Eye (tissue), 1 donor: ENCODE measurements at regions not wholly inside any gene's neighbourhood (a gene's known extent, or its start where the extent isn't known, plus 50 kb on each side); places are given as distances from the start of the nearest gene placed in this dataset.

Experiments
- DNase-seq: peaks from one replicate; pipeline ENCODE4 v3.0.0-alpha.2; 2015

DNA sequence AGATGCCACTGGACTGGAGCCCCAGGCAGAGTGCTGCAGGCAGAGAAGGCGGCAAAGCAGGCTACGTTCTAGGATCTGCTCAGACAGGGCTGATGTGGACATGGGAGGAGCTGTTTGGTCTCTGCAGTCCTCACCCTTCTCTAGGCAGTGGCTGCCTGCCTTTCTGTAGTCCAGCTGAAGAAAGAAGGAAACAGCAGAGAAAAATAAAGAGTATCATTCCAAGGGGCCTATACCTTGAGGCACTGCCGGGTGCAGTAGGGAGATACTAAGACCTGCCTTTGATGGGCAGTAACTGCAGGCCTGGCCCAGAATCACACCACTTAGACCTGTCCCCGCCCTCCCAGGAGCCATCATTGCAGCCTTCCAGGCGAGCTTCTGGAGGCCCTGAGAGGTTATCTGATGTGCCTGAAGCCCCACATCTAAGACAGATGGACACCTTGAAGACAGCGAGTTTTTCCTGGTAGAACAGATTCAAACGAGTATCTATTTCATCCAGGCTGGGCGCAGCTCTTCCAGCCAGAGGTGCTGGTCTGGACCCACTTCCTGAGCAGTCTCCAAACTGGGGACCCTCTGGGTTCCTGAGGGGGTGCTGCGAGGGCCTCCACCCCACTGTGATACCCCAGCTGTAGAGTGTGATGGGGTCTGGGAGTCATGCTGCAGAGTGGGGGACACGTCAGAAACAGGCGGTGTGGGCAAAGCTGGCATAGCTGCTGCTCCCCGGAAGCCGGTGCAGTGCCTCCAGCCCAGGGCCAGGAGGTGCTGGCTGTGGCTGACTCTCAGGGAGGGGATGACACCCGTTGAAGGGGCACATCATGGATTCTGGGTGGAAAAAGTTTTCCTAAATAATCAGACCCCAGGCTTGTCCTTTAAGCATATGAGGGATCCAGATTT, 87.3 kb upstream of the OTOS start:
- DNase-seq = no peak

DNA sequence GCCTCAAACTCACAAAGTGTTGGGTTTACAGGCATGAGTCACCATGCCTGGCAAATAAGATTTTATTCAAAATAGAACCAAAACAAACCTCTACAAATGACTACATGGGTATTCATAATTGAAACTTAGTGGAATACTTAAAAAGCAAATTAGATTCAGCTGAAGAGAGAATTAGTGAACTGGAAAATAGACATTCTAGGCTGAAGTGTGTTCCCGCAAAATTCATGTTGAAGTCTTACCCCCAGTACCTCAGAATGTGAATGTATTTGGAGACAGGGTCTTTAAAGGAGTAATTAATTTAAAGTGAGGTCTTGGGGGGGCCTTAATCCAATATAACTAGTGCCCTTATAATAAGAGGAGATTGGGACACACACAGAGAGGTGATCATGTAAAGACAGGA, 88.5 kb upstream of the OTOS start:
- no peak for DNase-seq

DNA sequence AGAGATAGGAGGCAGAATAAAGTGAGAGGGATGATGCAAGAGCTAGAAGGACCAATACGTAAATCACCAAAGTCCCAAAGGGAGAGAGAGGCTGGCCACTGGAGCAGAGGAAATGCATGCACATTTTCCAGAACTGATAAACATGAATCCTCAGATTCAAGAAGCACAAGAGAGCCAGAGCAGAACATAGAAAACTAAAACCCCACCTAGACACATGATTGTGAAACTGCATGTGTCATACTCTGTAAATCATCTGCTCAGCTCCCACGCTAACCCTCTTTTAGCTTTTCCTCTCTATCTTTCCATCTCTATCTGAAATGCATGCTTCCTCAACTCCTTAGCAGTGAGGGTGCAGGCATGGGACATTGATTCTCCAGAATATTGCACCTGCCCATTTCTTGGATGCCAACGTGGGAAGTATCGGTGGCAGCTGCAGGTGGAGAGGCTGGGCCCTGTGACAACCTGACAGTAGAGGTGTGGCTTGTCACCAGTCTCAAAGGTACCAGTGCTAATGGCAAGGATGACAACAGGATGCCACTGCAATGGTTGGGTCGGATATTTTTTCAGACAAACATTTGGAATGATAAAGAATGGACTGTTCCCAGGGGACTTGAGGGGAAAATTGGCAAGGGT, 89.3 kb upstream of the OTOS start:
- no peak for DNase-seq

DNA sequence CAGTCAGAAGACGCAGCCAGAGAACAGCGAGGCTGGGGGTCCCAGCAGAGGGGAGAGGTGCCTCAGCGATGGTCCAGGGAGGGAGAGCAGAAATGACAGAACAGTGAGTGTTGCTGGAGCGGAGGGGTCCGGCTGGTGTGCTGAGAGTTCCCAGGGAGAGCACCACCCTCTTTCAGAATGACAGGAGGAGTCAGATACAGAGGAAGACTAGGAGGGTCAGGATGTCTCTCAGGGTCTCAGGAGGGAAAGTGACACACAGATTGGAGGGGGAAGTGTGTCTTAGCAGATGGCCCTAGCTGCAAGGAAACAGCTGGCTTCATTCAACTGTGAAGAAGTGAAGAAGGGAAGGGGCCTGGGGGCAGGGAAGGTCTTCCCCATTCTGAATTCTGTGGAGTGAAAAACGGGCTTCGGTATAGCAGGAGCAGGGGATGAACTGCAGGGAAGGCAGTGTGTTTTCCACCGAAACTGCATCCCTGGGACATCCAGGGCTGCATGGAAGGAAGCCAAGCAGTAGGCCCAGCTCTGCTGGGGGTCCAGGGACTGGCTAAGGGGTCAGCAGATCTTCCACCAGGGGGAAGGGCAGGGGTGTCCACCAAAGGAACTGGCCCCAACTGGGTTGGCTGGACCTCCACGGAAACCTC, 90.0 kb upstream of the OTOS start:
- no peak for DNase-seq

DNA sequence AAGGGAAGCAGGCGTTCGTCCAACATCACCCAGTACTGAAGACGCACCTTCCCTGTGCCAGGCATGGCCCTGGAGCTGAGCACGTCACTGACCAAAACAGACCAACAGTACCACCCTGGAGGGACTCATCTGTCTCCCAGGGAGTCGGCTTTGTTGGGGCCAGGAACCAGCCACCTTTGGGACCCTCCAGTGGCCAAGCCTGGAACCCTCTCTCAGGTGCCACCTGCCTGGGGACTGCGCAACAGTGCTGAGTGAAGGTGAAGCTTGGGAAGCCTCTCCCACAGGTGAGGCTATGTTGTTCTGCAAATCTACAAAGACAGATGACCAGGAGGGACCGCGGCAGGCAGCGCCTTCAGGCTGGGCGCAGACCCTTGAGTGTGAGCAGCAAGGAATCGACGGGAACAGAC, 91.4 kb upstream of the OTOS start:
- no peak for DNase-seq

DNA sequence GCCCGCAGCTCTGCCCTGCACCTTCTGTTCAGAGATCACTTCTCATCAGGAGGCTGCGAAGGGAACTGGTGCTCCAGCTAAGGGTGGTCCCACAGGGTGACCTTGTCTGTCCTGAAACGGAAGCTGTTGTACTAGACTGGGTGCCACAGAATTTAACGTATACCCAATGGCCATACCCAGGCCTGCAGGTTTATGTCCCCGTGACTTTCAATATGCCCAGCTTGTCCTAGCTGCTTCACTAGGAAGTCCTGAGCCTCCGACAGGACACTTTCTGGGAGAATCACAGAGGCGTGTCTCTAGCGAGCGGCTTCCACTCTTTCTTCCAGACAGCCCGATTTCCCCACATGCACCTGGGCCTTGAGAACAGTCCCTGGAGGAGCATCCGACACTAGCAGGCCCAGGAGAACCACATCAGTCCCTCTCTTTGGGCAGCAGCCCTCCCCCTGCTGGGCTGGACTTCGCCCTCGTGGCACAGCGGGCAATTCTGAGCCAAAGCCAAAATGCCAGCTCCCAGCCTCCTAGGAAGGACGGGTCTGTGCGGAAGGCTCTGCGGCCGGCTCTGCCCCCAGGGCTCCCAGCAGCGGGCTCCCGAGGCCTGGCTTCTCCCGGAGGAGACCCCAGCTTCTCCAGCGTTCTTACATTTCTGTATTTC, 91.9 kb upstream of the OTOS start:
- no peak for DNase-seq

DNA sequence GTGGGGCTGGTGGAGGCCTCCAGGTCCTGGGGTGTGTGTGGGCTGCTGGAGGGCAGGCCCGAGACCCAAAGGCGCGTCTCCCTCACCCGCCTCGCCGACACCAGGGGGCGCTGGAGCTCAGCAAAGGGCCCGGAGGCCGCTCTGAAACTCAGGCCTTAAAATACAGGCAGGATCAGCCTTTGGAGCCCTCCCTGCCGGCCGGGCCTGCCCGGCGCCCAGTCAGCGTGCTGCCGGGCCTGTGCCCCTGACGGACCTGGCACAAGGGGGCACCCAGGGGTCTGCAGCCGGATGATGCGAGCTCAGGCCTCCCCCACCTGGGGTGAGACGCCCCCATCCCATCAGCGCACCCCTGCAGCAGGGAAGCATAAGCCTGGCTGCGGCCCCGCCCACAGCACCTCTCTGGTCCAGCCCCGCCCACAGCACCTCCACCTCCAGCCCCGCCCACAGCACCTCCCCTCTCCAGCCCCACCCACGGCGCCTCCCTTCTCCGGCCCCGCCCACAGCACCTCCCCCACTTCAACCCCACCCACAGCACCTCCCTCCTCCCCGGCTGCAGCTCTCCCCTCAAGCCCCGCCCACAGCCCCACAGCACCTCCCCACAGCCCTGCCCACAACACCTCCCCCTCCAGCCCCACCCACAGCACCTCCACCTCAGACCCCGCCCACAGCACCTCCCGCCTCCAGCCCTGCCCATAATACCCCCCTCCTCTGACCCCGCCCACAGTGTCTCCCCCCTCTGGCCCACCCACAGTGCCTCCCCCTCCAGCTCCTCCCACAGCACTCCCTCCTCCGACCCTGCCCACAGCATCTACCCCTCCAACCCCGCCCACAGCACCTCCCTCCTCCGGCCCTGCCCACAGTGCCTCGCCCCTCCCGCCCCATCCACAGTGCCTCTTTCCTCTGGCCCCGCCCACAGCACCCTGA, 92.8 kb upstream of the OTOS start:
- peak; percentile 90 for DNase-seq

DNA sequence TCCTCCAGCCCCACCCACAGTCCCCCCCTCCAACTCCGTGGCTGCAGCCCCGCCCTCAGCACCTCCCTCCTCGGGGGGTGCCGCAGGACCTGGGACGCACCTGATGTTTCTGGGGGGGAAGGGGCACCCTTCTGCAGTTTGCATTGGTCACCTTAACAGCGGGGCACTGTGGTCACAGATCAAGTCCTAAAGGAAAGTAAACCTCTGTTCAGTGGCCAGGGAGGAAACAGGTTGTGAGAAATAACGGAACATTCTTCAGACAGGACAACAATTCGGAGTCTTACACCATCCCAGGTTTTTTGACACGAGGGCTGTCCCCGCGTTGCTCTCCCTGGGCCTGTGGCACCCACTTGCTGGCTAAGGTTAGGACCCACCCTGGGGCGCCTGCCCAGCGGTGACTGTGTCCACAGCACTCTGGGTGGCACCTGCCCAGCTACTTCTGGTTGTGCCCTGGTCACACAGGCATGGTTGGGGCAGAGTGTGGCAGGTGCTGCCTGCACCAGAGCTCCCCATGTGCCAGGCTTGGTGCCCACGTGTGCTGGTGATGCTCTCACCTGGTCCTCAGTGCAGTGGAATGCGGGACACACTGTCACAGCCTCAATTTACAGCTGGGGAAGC, 93.5 kb upstream of the OTOS start:
- DNase-seq = peak; percentile 17

DNA sequence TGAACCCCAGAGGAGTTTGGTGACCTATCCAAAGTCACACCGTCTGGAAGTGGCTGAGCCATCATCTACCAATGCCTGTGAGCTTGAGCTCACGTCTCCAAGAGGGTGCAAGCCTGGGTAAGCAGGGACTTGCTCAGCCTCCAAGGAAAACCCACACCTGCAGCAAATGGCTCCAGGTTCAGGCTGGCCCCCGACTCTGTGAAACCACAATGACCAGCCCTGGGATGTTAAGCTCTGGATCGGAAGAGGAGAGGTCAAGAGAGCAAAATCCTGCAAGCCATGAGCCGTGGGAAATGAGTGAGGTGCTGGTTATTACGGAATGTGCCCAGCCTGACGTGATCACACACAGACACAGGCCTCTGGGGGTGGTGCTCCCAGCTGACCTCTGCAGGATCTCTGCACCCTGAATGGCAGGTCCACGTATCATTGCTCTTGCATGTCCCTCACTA, 94.1 kb upstream of the OTOS start:
- no peak for DNase-seq

DNA sequence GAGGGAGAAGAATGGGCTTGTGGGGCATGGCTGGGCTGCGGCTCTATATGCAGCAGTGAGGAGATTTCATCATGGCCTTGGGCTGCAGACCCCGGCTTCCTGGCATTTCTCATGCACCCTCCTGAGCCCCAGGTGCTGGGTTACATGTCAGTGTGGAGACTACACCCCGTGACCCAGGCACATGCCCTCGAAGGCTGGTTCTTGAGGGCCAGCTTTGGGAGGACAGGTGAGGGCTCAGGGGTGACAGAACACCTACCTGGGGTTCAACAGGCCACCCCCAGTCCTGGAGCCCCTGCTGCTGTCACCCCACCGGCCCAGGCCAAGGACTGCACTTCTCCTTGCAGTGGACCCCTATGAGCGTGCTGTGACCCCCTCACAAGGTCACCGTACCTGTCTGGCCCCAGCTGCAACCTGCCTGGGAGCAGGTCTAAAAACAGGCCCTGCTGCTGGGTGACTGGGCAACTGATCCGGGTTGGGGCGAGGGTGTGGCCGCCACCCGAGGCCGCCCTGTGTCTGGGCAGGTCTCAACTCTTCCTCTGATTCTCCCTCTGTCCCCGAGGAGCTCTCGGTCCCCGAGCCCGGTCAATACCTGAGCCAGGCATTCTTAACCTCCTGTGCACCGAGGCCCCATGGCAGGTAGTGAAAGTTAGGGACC, 94.8 kb upstream of the OTOS start:
- DNase-seq = no peak

DNA sequence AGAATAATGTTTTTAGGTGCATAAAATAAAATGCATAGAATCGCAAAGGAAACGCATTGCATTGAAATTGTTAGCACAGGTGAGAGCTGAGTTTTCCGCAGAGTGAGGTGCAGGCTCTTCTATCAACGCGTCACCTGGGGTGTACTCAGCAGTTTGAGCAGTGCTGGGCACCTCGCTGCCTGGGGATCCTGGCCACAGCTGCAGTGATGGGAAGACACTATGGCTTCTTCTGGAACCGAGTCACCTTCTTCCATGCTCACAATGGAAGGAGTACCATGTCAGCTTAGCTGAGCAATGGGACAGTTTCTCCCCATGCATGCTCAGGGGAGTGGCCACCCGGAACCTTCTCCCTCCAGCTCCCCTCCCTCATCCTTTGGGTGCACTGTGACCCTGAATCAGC, 95.4 kb upstream of the OTOS start:
- DNase-seq = no peak

DNA sequence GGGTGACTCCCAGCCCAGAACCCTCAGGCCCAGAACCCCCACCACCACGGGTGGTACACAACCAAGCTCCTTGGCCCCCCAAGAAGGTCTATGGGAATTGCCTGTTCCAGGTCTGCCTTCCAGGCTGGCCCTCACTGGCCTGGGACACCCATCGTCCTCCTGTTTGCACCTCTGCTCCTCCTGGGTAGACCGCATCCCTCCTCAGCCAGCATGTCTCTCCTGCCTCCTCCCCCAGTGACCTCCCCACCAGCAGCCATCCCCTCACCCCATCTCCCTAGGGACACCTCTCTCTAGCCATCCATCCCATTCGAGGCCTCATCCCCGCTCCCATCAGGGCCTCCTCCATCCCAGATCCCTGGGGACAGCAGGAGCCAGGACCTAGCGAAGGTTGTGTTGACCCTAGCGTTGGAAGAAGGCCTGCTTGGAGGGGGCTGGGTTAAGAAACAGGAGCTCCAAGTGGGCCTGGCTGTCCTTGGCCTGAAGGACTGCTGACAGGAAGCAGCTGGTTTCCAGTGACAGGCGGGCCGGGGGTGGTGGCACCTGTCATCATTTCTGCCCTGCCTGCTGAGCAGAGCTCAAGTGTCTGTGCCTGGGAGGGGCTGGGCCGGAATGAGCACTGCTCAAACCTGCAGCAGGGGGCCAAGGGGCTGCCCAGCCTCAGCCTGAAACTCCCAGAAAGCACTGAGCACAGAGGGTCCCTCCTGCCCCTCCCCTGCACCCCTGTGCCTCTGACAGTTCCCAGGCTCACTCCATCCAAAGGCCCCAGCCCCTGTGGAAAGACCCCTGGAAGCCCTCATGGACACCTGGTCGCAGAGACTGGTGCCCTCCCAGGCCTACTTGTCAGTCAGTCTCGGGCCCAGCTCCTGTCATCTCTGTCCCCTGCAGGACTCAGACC, 96.0 kb upstream of the OTOS start:
- DNase-seq = peak; percentile 81

DNA sequence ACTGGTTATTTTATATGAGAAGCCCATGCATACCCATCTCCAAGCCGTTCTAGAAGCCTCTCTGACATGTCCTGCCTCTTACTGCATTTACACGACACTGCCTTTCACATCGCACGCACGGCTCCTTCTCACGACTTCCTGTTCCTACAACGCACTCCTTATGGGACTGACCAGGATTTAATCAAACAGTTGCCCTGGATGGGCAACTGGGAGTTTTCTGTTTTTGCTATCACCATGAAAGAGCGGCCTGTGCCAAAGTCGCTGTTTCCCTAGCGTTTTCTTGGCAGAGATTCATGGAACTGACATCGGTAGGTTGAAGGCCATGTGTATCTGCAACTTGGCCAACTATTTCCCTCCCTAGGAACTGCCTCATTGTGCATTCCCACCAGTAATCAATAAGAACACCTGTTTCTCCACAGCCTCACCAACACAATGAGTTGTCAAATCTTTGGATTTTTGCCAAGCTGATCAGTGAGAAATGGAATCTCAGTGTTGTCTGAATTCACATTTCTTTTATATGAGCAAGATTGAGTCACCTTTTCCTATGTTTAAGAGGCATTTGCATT, 97.2 kb upstream of the OTOS start:
- DNase-seq = no peak

DNA sequence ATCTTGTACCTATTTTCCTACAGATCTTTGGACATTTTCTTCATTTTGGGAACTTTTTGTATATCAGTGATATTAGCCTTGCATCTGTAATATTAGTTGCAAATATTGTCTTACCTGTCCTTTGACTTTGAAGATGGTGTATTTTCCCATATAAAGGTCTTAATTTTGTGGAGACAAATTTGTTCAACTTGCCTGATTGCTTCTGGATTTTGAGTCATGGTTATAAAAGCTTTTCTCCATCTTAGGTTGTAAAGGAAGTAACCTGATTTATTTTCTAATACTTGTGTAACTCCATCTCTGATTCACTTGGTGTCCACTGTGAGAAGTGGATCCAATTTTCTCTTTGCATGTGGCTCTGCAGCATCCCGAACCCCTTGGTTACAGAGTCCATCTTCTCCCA, 97.7 kb upstream of the OTOS start:
- DNase-seq = no peak

DNA sequence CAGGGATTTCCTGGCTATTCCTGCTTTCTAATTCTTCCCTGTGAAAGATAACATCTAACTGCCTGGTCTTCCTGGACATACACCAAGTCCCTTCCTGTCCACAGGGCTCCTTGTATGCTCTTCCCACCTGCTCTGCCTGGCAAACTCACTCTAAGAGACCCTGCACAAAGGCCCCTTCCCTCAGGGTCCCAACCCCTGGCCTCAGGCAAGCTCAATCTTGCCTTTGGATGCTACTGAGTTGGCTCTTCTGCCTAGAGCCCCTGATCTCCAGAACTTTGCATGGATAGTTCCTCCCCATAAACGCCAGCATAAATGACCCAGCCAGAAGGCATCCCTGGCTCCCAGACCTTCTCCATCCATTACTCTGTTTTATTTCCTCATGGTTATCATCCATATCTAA, 98.3 kb upstream of the OTOS start:
- no peak for DNase-seq

DNA sequence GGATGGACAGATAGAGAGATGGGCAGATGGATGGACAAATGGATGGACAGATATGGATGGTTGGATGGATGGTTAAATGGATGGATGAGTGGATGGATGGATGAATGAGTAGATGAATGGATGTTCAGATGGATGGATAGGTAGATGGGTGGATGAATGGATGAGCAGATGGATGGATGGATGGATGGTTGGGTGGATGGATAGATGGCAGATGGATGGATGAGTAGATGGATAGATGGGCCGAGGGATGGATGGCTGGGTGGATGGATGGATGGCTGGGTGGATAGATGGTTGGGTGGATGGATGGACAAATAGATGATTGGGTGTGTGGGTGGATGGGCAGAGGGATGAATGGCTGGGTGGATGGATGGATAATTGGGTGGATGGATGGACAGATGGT, 98.9 kb upstream of the OTOS start:
- DNase-seq = no peak

DNA sequence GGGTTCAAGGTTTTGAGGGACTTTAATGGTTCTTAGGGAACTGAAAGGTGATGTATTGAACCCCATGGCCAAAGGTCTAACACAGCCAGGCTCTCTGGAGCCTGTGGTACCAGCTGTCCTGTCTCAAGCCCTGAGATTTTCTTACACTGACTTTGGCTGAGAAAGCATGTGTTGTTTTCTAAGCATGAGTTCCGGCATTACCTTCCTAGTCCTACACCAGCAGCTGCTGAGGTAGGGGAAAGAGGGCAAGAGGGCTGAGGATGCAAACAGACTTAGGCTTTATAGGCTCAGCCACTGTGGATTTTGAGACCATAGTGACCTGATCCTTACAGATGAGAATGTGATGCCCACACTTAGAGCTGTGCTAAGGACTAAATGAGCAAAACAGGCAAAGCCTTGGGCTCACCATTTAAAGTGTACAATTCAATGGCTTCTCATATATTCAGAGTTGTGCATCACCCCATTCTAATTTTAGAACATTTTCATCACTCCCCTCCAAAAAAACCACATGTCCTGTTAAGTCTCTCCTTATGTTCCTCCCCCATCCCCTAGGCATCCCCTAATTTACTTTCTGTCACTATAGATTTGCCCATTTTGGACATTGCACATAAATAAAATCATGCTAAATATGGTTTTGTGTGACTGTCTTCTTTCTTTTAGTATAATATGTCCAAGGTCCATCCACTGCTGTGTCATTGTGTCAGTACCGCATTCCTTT, 99.7 kb upstream of the OTOS start:
- DNase-seq = no peak

DNA sequence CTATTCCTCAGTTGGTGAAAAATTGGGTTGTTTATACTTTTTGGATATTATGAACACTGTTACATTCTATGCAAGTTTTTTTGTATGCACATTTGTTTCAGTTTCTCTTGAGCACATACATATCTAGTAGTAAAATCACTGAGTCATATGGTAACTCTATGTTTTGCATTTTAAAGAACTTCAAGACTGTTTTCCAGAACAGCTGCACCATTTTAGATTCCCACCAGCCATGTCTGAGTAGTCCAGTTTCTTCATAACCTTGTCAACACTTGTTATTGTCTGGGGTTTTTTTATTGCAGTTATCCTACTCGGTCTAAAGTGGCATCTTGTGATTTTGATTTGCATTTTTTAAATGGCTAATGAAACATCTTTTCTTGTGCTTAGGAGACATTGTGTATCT, 100.3 kb upstream of the OTOS start:
- no peak for DNase-seq

DNA sequence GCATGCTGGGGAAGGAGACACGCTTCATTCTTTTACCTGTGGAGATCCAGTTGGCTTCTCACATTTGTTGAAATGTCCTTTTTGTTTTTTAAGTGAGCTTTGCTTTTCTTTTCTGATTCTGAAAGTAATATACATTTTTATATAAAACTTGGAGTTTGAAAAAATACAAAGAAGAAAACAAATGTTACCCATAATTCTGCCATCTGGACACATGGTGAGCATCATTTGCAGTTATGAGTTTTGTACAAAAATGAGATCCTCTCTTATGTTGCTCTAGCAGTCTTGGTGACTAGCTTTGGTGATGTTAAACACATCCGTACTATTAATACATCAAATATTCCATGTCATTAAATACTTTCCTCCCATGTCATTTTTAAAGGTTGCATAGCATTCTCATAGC, 101.1 kb upstream of the OTOS start:
- no peak for DNase-seq
